GM21390 (cell line): ENCODE measurements at regions not wholly inside any gene's neighbourhood (a gene's known extent, or its start where the extent isn't known, plus 50 kb on each side); places are given as distances from the start of the nearest gene placed in this dataset.

Source experiments
- ATAC-seq: cut with Tn5 transposase; IDR thresholded peaks from one replicate; pipeline ENCODE4 v1.9.1; 2021; ENCODE audit not compliant: unreplicated experiment

- ATAC-seq, result no peak
Observed at GRCh38 chr2:129885735-129886134, 93.7 kb upstream of the RAB6C start.

GRCh38 chr2:129887688-129888266 lies 91.7 kb upstream of the RAB6C start:
- ATAC-seq, result no peak

- ATAC-seq, result no peak
Observed at GRCh38 chr2:129888461-129888860, 91.0 kb upstream of the RAB6C start.

- ATAC-seq, result no peak
Observed at GRCh38 chr2:129888896-129889295, 90.6 kb upstream of the RAB6C start.

- no peak for ATAC-seq
Observed at GRCh38 chr2:129891341-129892320, 87.8 kb upstream of the RAB6C start.

- no peak for ATAC-seq
Observed at GRCh38 chr2:129892360-129892759, 87.1 kb upstream of the RAB6C start.

GRCh38 chr2:129892773-129893172 lies 86.7 kb upstream of the RAB6C start:
- ATAC-seq, result no peak

- ATAC-seq, result no peak
Observed at GRCh38 chr2:129893244-129893643, 86.2 kb upstream of the RAB6C start.

- ATAC-seq, result no peak
Observed at GRCh38 chr2:129894616-129895015, 84.8 kb upstream of the RAB6C start.

GRCh38 chr2:129895061-129895460 lies 84.4 kb upstream of the RAB6C start:
- ATAC-seq, result no peak

GRCh38 chr2:129895526-129896082 lies 83.9 kb upstream of the RAB6C start:
- no peak for ATAC-seq

- no peak for ATAC-seq
Observed at GRCh38 chr2:129896226-129897100, 83.0 kb upstream of the RAB6C start.

- no peak for ATAC-seq
Observed at GRCh38 chr2:129901754-129902415, 77.6 kb upstream of the RAB6C start.

- no peak for ATAC-seq
Observed at GRCh38 chr2:129902731-129903585, 76.5 kb upstream of the RAB6C start.

- ATAC-seq, result no peak
Observed at GRCh38 chr2:129903586-129904425, 75.7 kb upstream of the RAB6C start.

GRCh38 chr2:129904532-129905446 lies 74.7 kb upstream of the RAB6C start:
- no peak for ATAC-seq

GRCh38 chr2:129905664-129906081 lies 73.8 kb upstream of the RAB6C start:
- ATAC-seq, result no peak
